Panc1 (cell line): ENCODE measurements at regions not wholly inside any gene's neighbourhood (a gene's known extent, or its start where the extent isn't known, plus 50 kb on each side); places are given as distances from the start of the nearest gene placed in this dataset.

Experiments used
- CTCF ChIP-seq: fragments of 450-650 bp; IDR thresholded peaks from 2 replicates; pipeline ENCODE4 v1.5.1; 2017; ENCODE audit warnings: mild to moderate bottlenecking
- POLR2AphosphoS5 ChIP-seq: IDR thresholded peaks from 2 replicates; pipeline ENCODE4 v1.6.1; 2012; ENCODE audit warnings: mild to moderate bottlenecking, low read depth, low read length, moderate library complexity
- REST ChIP-seq, 2 experiments: IDR thresholded peaks; 2 replicates each; pipeline ENCODE4 v1.6.1; 2011 to 2012; ENCODE audit warnings: low read depth in 2 of 2, control low read depth in 1 of 2, low read length in 1 of 2, mild to moderate bottlenecking in 1 of 2, moderate library complexity in 1 of 2; ENCODE audit not compliant: insufficient read depth in 1 of 2
- TCF7L2 ChIP-seq: IDR thresholded peaks from 2 replicates; pipeline ENCODE4 v1.6.1; 2011; ENCODE audit warnings: mild to moderate bottlenecking, low read depth, low read length, inconsistent platforms

GRCh38 chr14:98334186-98334585 is 937.8 kb downstream of the BCL11B start:
- TF ChIP-seq CTCF (no peak), POLR2AphosphoS5 (no peak), REST (IDR thresholded peaks at IDR 0.05; ENCODE audit: insufficient read depth in 1 of 2, low read depth in 2 of 2, low read length in 1 of 2) (no peak), TCF7L2 (no peak)
